ENCODE measurements at regions not wholly inside any gene's neighbourhood (a gene's known extent, or its start where the extent isn't known, plus 50 kb on each side); places are given as distances from the start of the nearest gene placed in this dataset.

GRCh38 chr3:34260271-34261000 is 462.0 kb downstream of the PDCD6IP start:
- peak; percentile 38 for DNase-seq

- no peak for DNase-seq
Measured at GRCh38 chr3:34261001-34261385, 462.6 kb downstream of the PDCD6IP start.

GRCh38 chr3:34263101-34263621 is 464.7 kb downstream of the PDCD6IP start:
- no peak for DNase-seq

- no peak for DNase-seq
Measured at GRCh38 chr3:34264337-34265041, 466.1 kb downstream of the PDCD6IP start.

GRCh38 chr3:34267088-34267487 is 468.7 kb downstream of the PDCD6IP start:
- no peak for DNase-seq

- no peak for DNase-seq
Measured at GRCh38 chr3:34268032-34268709, 469.7 kb downstream of the PDCD6IP start.

- no peak for DNase-seq
Measured at GRCh38 chr3:34275811-34276210, 477.4 kb downstream of the PDCD6IP start.

- DNase-seq = no peak
Measured at GRCh38 chr3:34276342-34276741, 477.9 kb downstream of the PDCD6IP start.

- no peak for DNase-seq
Measured at GRCh38 chr3:34277110-34277509, 478.7 kb downstream of the PDCD6IP start.

GRCh38 chr3:34279901-34280300 is 481.5 kb downstream of the PDCD6IP start:
- DNase-seq = no peak

GRCh38 chr3:34283751-34284150 is 485.3 kb downstream of the PDCD6IP start:
- no peak for DNase-seq

- no peak for DNase-seq
Measured at GRCh38 chr3:34284959-34285826, 486.8 kb downstream of the PDCD6IP start.

GRCh38 chr3:34285827-34286188 is 487.4 kb downstream of the PDCD6IP start:
- DNase-seq = no peak

- DNase-seq = no peak
Measured at GRCh38 chr3:34292605-34293300, 494.3 kb downstream of the PDCD6IP start.

GRCh38 chr3:34294240-34294639 is 495.8 kb downstream of the PDCD6IP start:
- DNase-seq = no peak

GRCh38 chr3:34296796-34297195 is 498.4 kb downstream of the PDCD6IP start:
- no peak for DNase-seq

- no peak for DNase-seq
Measured at GRCh38 chr3:34298653-34299052, 500.2 kb downstream of the PDCD6IP start.

GRCh38 chr3:34300621-34301020 is 502.2 kb downstream of the PDCD6IP start:
- no peak for DNase-seq

GRCh38 chr3:34301313-34301712 is 502.9 kb downstream of the PDCD6IP start:
- DNase-seq = no peak

GRCh38 chr3:34305266-34305665 is 506.8 kb downstream of the PDCD6IP start:
- no peak for DNase-seq

- DNase-seq = no peak
Measured at GRCh38 chr3:34312684-34313083, 514.3 kb downstream of the PDCD6IP start.

- no peak for DNase-seq
Measured at GRCh38 chr3:34319881-34320280, 521.5 kb downstream of the PDCD6IP start.

All from DMS53 (cell line).